ENCODE measurements at regions not wholly inside any gene's neighbourhood (a gene's known extent, or its start where the extent isn't known, plus 50 kb on each side); places are given as distances from the start of the nearest gene placed in this dataset.

GRCh38 chr3:144583871-144584270, 612.2 kb downstream of the DIPK2A start:
- intact Hi-C loops (cut with DNase I) = no loop called here
- DNase-seq (no peak), FAIRE-seq (no peak), ATAC-seq (no peak)
- 76 to 92% methylated on average over 1 of the region's 1 CpG for WGBS, 2 donors
- Histone ChIP-seq H3K27me3 (no peaks in the 10 kb centered on the region), H3K4me3 (no peak overlapping the region), H3K9me3 (no peaks in the 10 kb centered on the region), H3K36me3 (no peaks in the 10 kb centered on the region), H3K27ac (no peak overlapping the region), H3K4me1 (no peaks in the 10 kb centered on the region)
- no peak for TF ChIP-seq CTCF (IDR thresholded peaks at IDR 0.05)

- Histone ChIP-seq H3K27ac (no peak overlapping the region), H3K27me3 (no peaks in the 10 kb centered on the region), H3K4me3 (no peak overlapping the region), H3K36me3 (no peaks in the 10 kb centered on the region), H3K4me1 (no peaks in the 10 kb centered on the region), H3K9me3 (no peaks in the 10 kb centered on the region)
- DNase-seq (no peak), ATAC-seq (no peak), FAIRE-seq (no peak)
- intact Hi-C loops (cut with DNase I) = no loop called here
- no peak for TF ChIP-seq CTCF (IDR thresholded peaks at IDR 0.05)
- 78 to 89% methylated on average over 2 of the region's 2 CpGs for WGBS, 2 donors
These were observed 613.8 kb downstream of the DIPK2A start for GRCh38 chr3:144585408-144585807.

GRCh38 chr3:144585953-144586352, 614.3 kb downstream of the DIPK2A start:
- no peak for ATAC-seq
- H3K9me3 ChIP-seq = no peaks in the 10 kb centered on the region
- FAIRE-seq = no peak

GRCh38 chr3:144586382-144586781, 614.8 kb downstream of the DIPK2A start:
- no peak for TF ChIP-seq CTCF (IDR thresholded peaks at IDR 0.05)
- intact Hi-C loops (cut with DNase I) = no loop called here
- DNase-seq = no peak
- no peak overlapping the region for H3K27ac ChIP-seq
- H3K27me3 ChIP-seq = no peaks in the 10 kb centered on the region
- FAIRE-seq = no peak
- WGBS, 2 donors = 76 to 81% methylated on average over 3 of the region's 3 CpGs
- ATAC-seq = no peak
- no peaks in the 10 kb centered on the region for H3K4me1 ChIP-seq
- H3K4me3 ChIP-seq = no peak overlapping the region
- no peaks in the 10 kb centered on the region for H3K9me3 ChIP-seq
- H3K36me3 ChIP-seq = no peaks in the 10 kb centered on the region

More at GRCh38 chr3:144585953-144586352, 614.3 kb downstream of the DIPK2A start:
- no peaks in the 10 kb centered on the region for H3K27me3 ChIP-seq
- no peak for DNase-seq
- WGBS, 2 donors = 73 to 84% methylated on average over 7 of the region's 7 CpGs
- H3K4me1 ChIP-seq = no peaks in the 10 kb centered on the region
- intact Hi-C loops (cut with DNase I) = no loop called here
- no peaks in the 10 kb centered on the region for H3K36me3 ChIP-seq
- no peak overlapping the region for H3K27ac ChIP-seq
- no peak for TF ChIP-seq CTCF (IDR thresholded peaks at IDR 0.05)
- H3K4me3 ChIP-seq = no peak overlapping the region

GRCh38 chr3:144590854-144591253, 619.2 kb downstream of the DIPK2A start:
- Histone ChIP-seq H3K27ac (no peak overlapping the region), H3K9me3 (no peaks in the 10 kb centered on the region), H3K36me3 (no peaks in the 10 kb centered on the region), H3K4me3 (no peak overlapping the region), H3K27me3 (no peaks in the 10 kb centered on the region), H3K4me1 (no peaks in the 10 kb centered on the region)
- 71 to 82% methylated on average over 2 of the region's 2 CpGs for WGBS, 2 donors
- DNase-seq = no peak
- TF ChIP-seq CTCF (IDR thresholded peaks at IDR 0.05) = no peak
- ATAC-seq = no peak
- intact Hi-C loops (cut with DNase I) = no loop called here
- no peak for FAIRE-seq
